ENCODE measurements at regions not wholly inside any gene's neighbourhood (a gene's known extent, or its start where the extent isn't known, plus 50 kb on each side); places are given as distances from the start of the nearest gene placed in this dataset.

DNA sequence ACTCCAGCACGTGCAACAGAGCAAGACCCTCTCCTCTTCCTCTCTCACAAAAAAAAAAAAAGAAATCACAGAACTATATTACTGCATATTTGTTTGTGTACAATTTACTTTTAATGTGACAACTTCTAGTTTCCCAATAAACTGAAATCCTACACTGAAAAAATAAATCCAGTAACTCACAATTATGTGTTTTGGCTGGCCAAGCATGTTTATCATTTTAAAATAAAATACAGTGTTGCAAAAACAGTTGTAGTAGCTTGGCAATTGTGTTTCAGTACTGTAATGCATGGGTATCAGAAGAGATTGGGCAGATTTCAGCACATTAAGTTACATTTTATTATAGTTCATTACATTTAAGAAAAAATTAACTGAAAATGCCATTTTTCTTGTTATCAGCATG lies 344.9 kb downstream of the ETS1 start:
- TF ChIP-seq, protein P1, sequence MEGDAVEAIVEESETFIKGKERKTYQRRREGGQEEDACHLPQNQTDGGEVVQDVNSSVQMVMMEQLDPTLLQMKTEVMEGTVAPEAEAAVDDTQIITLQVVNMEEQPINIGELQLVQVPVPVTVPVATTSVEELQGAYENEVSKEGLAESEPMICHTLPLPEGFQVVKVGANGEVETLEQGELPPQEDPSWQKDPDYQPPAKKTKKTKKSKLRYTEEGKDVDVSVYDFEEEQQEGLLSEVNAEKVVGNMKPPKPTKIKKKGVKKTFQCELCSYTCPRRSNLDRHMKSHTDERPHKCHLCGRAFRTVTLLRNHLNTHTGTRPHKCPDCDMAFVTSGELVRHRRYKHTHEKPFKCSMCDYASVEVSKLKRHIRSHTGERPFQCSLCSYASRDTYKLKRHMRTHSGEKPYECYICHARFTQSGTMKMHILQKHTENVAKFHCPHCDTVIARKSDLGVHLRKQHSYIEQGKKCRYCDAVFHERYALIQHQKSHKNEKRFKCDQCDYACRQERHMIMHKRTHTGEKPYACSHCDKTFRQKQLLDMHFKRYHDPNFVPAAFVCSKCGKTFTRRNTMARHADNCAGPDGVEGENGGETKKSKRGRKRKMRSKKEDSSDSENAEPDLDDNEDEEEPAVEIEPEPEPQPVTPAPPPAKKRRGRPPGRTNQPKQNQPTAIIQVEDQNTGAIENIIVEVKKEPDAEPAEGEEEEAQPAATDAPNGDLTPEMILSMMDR (IDR thresholded peaks at IDR 0.05; ENCODE audit: low read depth, low read length, missing control alignments) = no peak
- no peak for DNase-seq (ENCODE audit: low read depth)
- no peak overlapping the region for H3K4me3 ChIP-seq (ENCODE audit: low read depth, low read length)

DNA sequence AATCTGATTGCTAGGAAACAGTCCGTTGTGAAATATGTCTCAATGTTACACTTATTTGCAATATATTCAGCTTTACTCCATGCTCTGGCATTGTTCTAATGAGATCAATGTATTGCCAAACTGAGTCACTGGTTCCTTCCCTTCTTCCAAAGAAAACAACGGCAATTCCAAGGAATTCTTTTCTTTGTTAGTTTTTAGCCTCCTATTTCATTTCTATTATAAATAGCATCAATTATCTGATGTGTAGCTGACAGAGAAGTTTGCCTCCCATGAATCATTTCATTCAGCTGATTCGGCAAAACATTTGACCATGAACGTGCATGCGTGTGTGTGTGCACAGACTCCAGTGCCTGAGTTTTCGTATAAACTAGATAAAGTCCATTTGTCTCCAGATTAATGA lies 346.8 kb downstream of the ETS1 start:
- no peak for DNase-seq (ENCODE audit: low read depth)
- H3K4me3 ChIP-seq (ENCODE audit: low read depth, low read length) = no peak overlapping the region
- TF ChIP-seq, protein P1 (IDR thresholded peaks at IDR 0.05; ENCODE audit: low read depth, low read length, missing control alignments) = no peak

DNA sequence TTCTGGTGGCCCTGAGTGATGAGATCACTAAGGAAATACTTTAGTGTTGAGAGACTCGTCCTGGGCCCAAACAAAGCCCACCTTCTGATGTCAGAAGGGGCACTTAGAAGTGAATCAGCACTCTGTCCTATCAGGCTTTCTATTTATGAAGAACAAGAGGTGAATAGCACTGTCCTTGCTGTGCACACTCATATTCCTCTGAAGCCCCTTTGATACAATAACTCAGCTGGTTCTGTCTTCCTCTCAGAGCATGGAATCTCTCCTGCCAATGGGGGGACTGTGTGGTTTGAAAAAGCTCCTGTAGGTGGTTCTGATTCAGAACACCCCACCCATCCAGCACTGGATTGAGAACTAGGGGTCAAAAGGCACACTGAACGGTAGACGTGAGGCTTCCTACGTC lies 348.1 kb downstream of the ETS1 start:
- no peak for DNase-seq (ENCODE audit: low read depth)
- TF ChIP-seq, protein P1 (IDR thresholded peaks at IDR 0.05; ENCODE audit: low read depth, low read length, missing control alignments) = no peak
- no peak overlapping the region for H3K4me3 ChIP-seq (ENCODE audit: low read depth, low read length)

DNA sequence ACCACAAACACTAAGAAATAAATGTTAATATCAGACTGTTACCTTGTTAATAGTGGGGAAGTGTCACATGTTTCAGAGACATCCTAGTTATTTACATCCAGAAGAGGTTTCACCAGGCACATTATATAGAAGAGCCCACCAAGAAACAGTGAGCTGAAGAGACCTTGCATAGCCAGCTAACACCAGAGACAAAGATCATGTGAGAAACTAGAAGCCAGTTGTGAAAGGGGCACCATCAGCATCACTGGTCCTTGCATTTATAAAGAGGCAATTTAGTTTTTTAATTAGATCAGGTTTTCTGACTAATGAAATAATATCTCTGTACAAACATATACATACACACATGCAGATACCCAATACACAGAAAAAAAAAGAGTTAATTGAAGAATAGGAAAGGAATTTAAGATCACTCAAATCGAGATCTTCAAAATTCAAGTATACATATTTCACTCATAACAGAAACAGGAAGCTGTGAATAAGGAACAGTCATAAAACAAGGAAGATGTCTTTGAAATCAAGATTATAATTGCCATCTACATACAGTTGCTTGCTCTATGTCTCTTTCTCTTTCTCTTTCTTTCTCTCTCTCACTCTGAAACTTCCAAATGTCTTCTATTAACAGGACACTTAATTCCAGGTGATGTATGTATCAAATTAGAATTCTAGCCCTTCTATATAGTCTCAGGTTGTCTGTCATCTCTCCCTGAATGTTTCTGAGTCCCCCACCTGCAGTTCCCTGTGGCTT lies 348.7 kb downstream of the ETS1 start:
- no peak for DNase-seq (ENCODE audit: low read depth)
- H3K4me3 ChIP-seq (ENCODE audit: low read depth, low read length) = no peak overlapping the region
- TF ChIP-seq, protein P1 (IDR thresholded peaks at IDR 0.05; ENCODE audit: low read depth, low read length, missing control alignments) = no peak

DNA sequence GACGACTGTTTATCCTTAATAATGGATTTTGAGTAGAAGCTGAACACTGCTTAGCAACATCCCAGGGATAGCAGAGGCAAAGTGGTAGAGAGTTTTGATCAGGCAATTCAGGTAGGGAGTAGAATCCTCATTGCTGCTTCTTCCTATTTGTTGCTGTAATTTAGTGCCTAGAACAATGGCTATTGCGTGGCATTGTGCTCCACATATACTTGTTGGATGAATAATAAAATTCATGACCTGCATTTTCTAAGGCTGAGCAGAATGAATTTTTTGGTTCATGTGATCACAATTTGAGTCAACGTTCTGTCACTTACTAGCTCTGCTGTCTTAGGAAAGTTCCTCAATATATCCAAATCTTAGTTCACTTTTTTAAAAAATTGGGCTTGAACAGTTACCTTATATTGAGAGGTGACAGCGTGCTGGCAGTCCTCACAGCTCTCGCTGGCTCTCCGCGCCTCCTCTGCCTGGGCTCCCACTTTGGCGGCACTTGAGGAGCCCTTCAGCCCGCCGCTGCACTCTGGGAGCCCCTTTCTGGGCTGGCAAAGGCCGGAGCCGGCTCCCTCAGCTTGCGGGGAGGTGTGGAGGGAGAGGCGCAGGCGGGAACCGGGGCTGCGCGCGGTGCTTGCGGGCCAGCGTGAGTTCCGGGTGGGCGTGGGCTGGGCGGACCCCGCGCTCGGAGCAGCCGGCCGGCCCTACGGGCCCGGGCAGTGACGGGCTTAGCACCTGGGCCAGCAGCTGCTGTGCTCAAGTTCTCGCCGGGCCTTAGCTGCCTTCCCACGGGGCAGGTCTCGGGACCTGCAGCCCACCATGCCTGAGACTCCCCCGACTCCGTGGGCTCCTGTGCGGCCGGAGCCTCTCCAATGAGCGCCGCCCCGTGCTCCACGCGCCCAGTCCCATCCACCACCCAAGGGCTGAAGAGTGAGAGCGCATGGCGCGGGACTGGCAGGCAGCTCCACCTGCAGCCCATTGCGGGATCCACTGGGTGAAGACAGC lies 350.6 kb downstream of the ETS1 start:
- TF ChIP-seq, protein P1 (IDR thresholded peaks at IDR 0.05; ENCODE audit: low read depth, low read length, missing control alignments) = no peak
- DNase-seq (ENCODE audit: low read depth) = no peak

DNA sequence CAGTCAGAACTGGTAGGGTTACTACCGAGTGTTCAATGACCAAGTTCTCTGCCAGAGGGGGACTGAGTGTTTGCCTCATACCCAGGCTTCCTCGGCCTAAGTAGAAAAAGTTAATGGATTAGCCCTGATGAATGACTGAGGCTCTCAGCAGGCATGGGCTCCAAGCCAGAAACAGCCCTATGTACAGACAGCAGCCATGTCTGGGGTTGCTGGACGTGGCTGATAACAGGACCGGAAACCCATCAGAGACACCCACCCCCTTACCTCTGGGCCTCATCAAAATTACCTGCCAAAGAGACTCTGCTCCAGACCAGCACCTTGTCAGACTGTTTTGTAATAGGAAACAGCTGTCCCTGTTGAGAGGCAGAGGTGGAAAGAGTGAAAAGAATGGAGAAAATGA lies 351.4 kb downstream of the ETS1 start:
- TF ChIP-seq, protein P1 (IDR thresholded peaks at IDR 0.05; ENCODE audit: low read depth, low read length, missing control alignments) = no peak
- no peak overlapping the region for H3K4me3 ChIP-seq (ENCODE audit: low read depth, low read length)
- no peak for DNase-seq (ENCODE audit: low read depth)

More for the DNA sequence above, 350.6 kb downstream of the ETS1 start:
- H3K4me3 ChIP-seq (ENCODE audit: low read depth, low read length) = no peak overlapping the region

Data from GM12864 (cell line).